Fibroblast of villous mesenchyme (primary cell): ENCODE measurements at regions not wholly inside any gene's neighbourhood (a gene's known extent, or its start where the extent isn't known, plus 50 kb on each side); places are given as distances from the start of the nearest gene placed in this dataset.
A peak's percentile ranks its signal among the peaks of the same experiment; 100 is the strongest.

Experiments used
- DNase-seq: peaks from one replicate; pipeline ENCODE4 v3.0.0-alpha.2; 2010; ENCODE audit warnings: low read depth
- H3K4me3 ChIP-seq: 2 replicates; pipeline ENCODE4 v1.5.1; 2011; ENCODE audit warnings: low read depth, mild to moderate bottlenecking, low read length
- CTCF ChIP-seq: IDR thresholded peaks from 2 replicates; pipeline ENCODE4 v1.5.1; 2012; ENCODE audit warnings: low read depth, mild to moderate bottlenecking, low read length; ENCODE audit not compliant: insufficient read depth

- H3K4me3 ChIP-seq, result no peak overlapping the region
- DNase-seq, result no peak
- TF ChIP-seq CTCF, result no peak
Measured at GRCh38 chr3:87410110-87410509, 133.7 kb upstream of the POU1F1 start.

GRCh38 chr3:87398168-87398801 is 121.9 kb upstream of the POU1F1 start:
- peak; percentile 12 for DNase-seq
- H3K4me3 ChIP-seq, result no peak overlapping the region
- TF ChIP-seq CTCF, result no peak

- H3K4me3 ChIP-seq, result no peak overlapping the region
- no peak for TF ChIP-seq CTCF
- DNase-seq, result no peak
Measured at GRCh38 chr3:87397211-87397610, 120.8 kb upstream of the POU1F1 start.

- no peak for DNase-seq
- H3K4me3 ChIP-seq, result no peak overlapping the region
- no peak for TF ChIP-seq CTCF
Measured at GRCh38 chr3:87390821-87391220, 114.4 kb upstream of the POU1F1 start.

GRCh38 chr3:87390353-87390752 is 114.0 kb upstream of the POU1F1 start:
- TF ChIP-seq CTCF, result no peak
- DNase-seq, result no peak
- no peak overlapping the region for H3K4me3 ChIP-seq

- TF ChIP-seq CTCF, result no peak
Measured at GRCh38 chr3:87375231-87375682, 98.9 kb upstream of the POU1F1 start.

GRCh38 chr3:87370007-87370406 is 93.6 kb upstream of the POU1F1 start:
- TF ChIP-seq CTCF, result no peak
- H3K4me3 ChIP-seq, result no peak overlapping the region
- no peak for DNase-seq

More at GRCh38 chr3:87375231-87375682, 98.9 kb upstream of the POU1F1 start:
- no peak overlapping the region for H3K4me3 ChIP-seq
- DNase-seq, result no peak
